A549 (cell line): ENCODE measurements at regions not wholly inside any gene's neighbourhood (a gene's known extent, or its start where the extent isn't known, plus 50 kb on each side); places are given as distances from the start of the nearest gene placed in this dataset.

Experiments
- CBX8 ChIP-seq: fragments of 200-600 bp; sonication (generic); IDR thresholded peaks from 2 replicates; pipeline ENCODE4 v1.6.1; 2016
- CEBPB ChIP-seq, 2 experiments: fragments of >200 bp in 1 of 2; sonication (Bioruptor Twin) in 1 of 2; formaldehyde crosslinking in 1 of 2; IDR thresholded peaks; 2 replicates each; pipeline ENCODE4 v1.6.1; 2012 to 2016
- CTCF ChIP-seq: fragments of >200 bp; sonication (Bioruptor Twin); formaldehyde crosslinking; IDR thresholded peaks from 3 replicates; pipeline ENCODE4 v1.5.1; 2016
- REST ChIP-seq: fragments of 200-600 bp; sonication (generic); IDR thresholded peaks from 2 replicates; pipeline ENCODE4 v1.6.1; 2016; ENCODE audit warnings: antibody characterized with exemption, mild to moderate bottlenecking, moderate library complexity

- TF ChIP-seq CTCF (no peak), REST (no peak), CEBPB (IDR thresholded peaks at IDR 0.05) (no peak), CBX8 (no peak)
Observed at GRCh38 chr5:83827111-83827557, 106.5 kb upstream of the HAPLN1 start.
